Stimulated activated CD4-positive, alpha-beta T cell treated with anti-CD3 and anti-CD28 coated beads, Interleukin-4, amount 100 ng/mL, for 24 hours (primary cell): ENCODE measurements at regions not wholly inside any gene's neighbourhood (a gene's known extent, or its start where the extent isn't known, plus 50 kb on each side); places are given as distances from the start of the nearest gene placed in this dataset.

Source experiments
- DNase-seq: peaks from one replicate; pipeline ENCODE4 v3.0.0-alpha.2; 2020

- DNase-seq: no peak
Measured at GRCh38 chr12:34292736-34293625, 270.7 kb downstream of the ALG10 start.

- no peak for DNase-seq
Measured at GRCh38 chr12:34294137-34294536, 271.8 kb downstream of the ALG10 start.

GRCh38 chr12:34294671-34295365 lies 272.5 kb downstream of the ALG10 start:
- no peak for DNase-seq

GRCh38 chr12:34295366-34296142 lies 273.3 kb downstream of the ALG10 start:
- no peak for DNase-seq

GRCh38 chr12:34296143-34297041 lies 274.1 kb downstream of the ALG10 start:
- no peak for DNase-seq

- DNase-seq: no peak
Measured at GRCh38 chr12:34297126-34297789, 275.0 kb downstream of the ALG10 start.

- DNase-seq: no peak
Measured at GRCh38 chr12:34297790-34298164, 275.5 kb downstream of the ALG10 start.

GRCh38 chr12:34298176-34298970 lies 276.1 kb downstream of the ALG10 start:
- DNase-seq: no peak

- no peak for DNase-seq
Measured at GRCh38 chr12:34298971-34299801, 276.9 kb downstream of the ALG10 start.

- DNase-seq: no peak
Measured at GRCh38 chr12:34299802-34300193, 277.5 kb downstream of the ALG10 start.

- DNase-seq: no peak
Measured at GRCh38 chr12:34300376-34301250, 278.3 kb downstream of the ALG10 start.

- DNase-seq: no peak
Measured at GRCh38 chr12:34301251-34302130, 279.2 kb downstream of the ALG10 start.

- DNase-seq: no peak
Measured at GRCh38 chr12:34302131-34302885, 280.0 kb downstream of the ALG10 start.

- DNase-seq: no peak
Measured at GRCh38 chr12:34303091-34303870, 281.0 kb downstream of the ALG10 start.

- DNase-seq: no peak
Measured at GRCh38 chr12:34304001-34304400, 281.7 kb downstream of the ALG10 start.

- DNase-seq: no peak
Measured at GRCh38 chr12:34304546-34304945, 282.2 kb downstream of the ALG10 start.
